Calu3 (cell line): ENCODE measurements at regions not wholly inside any gene's neighbourhood (a gene's known extent, or its start where the extent isn't known, plus 50 kb on each side); places are given as distances from the start of the nearest gene placed in this dataset.

Source experiments
- BruUV-seq: library from RNA; stranded (reverse); fragments of 400-500 nt; replicated peaks from 2 replicates; lab custom pipeline; 2021; lab: Mats Ljungman, UMichigan
- CTCF ChIA-PET: fragments of 300-600 bp; sonication (Branson Sonifier 250); formaldehyde crosslinking; loops from one replicate; lab custom pipeline; 2022; ENCODE audit warnings: antibody characterized with exemption; lab: Charles Lee
- DNase-seq: peaks from one replicate; pipeline ENCODE4 v3.0.0; 2022
- H3K27ac Mint-ChIP-seq: one replicate; pipeline ENCODE4 v1.8.0; 2022; ENCODE audit warnings: mixed read lengths; ENCODE audit not compliant: unreplicated experiment
- H3K27me3 Mint-ChIP-seq: one replicate; pipeline ENCODE4 v1.8.0; 2022; ENCODE audit warnings: mixed read lengths; ENCODE audit not compliant: unreplicated experiment
- H3K36me3 Mint-ChIP-seq: one replicate; pipeline ENCODE4 v1.8.0; 2022; ENCODE audit warnings: mild to moderate bottlenecking, moderate library complexity, mixed read lengths; ENCODE audit not compliant: insufficient read depth, unreplicated experiment
- H3K4me1 Mint-ChIP-seq: one replicate; pipeline ENCODE4 v1.8.0; 2022; ENCODE audit warnings: mild to moderate bottlenecking, low read depth, mixed read lengths; ENCODE audit not compliant: unreplicated experiment
- H3K4me3 Mint-ChIP-seq: one replicate; pipeline ENCODE4 v1.8.0; 2022; ENCODE audit warnings: mild to moderate bottlenecking, low read depth, moderate library complexity, mixed read lengths; ENCODE audit not compliant: unreplicated experiment
- H3K9me3 Mint-ChIP-seq: one replicate; pipeline ENCODE4 v1.8.0; 2022; ENCODE audit warnings: low read depth, mixed read lengths; ENCODE audit not compliant: unreplicated experiment
- intact Hi-C: fragments of 100-400 bp; cut with micrococcal nuclease; formaldehyde crosslinking; loops from one replicate; pipeline ENCODE4 v1.10.0; 2022; ENCODE audit not compliant: unreplicated experiment
- TF ChIP-seq, protein P1 (sequence below): fragments of 200-600 bp; IDR thresholded peaks from one replicate; pipeline ENCODE4 v1.8.0; 2022; ENCODE audit warnings: antibody characterized with exemption; ENCODE audit not compliant: unreplicated experiment

DNA sequence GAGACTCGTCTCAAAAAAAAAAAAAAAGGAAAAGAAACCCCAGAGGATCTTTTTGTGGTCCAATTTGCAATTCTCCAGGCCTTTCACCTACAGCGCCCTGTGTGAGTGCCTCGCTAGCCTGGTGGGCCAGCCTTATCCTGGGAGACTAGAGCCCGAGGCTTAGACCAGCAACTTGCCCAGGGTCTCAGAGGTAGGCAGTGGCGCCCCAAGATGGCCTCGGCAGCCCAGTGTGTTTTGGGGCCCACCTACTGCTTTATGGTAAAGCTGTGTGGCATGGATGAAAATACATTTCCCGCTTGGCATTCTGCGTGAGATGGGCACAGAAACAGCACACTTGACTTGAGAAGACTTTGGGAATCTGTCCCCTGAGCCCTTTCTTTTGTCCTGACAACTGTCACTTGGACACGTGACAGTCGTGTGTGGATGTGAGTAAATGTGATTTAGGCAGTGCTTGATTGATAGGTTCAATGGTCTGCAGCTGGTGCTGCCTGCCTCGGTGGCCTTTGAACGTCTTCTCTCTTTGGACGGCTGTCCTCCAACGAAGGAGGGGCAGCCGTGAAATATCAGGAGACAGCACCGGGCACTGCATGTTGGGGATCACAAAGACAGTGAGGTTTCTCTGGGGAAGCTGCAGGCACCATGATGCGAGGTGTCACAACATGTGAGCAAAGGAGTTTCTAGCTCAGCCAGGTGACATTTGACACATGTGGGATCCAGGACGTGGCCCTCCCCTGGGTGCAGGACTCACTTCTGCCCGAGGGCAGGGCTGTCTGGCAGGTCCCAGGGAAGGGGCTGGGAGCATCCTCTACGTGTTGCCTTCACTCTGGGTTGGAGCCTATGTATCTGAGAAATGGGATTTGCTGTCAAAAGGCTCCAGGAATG is 209.5 kb upstream of the TWIST2 start:
- Mint-ChIP-seq H3K27me3 (peaks cover 60% of the 10 kb centered on the region), H3K9me3 (no peaks in the 10 kb centered on the region), H3K27ac (no peak overlapping the region), H3K4me3 (no peak overlapping the region), H3K4me1 (peaks cover under 1% of the 10 kb centered on the region), H3K36me3 (no peaks in the 10 kb centered on the region)
- BruUV-seq: no TSS peak
- DNase-seq: no peak
- TF ChIP-seq, protein P1, sequence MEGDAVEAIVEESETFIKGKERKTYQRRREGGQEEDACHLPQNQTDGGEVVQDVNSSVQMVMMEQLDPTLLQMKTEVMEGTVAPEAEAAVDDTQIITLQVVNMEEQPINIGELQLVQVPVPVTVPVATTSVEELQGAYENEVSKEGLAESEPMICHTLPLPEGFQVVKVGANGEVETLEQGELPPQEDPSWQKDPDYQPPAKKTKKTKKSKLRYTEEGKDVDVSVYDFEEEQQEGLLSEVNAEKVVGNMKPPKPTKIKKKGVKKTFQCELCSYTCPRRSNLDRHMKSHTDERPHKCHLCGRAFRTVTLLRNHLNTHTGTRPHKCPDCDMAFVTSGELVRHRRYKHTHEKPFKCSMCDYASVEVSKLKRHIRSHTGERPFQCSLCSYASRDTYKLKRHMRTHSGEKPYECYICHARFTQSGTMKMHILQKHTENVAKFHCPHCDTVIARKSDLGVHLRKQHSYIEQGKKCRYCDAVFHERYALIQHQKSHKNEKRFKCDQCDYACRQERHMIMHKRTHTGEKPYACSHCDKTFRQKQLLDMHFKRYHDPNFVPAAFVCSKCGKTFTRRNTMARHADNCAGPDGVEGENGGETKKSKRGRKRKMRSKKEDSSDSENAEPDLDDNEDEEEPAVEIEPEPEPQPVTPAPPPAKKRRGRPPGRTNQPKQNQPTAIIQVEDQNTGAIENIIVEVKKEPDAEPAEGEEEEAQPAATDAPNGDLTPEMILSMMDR: no peak
- intact Hi-C loops: no loop called here
- CTCF ChIA-PET: interaction anchor here (0.7 kb wide), 1 partner anchor 580 kb away, joined by 4 read pairs; no protein-coding TSS in a partner anchor

DNA sequence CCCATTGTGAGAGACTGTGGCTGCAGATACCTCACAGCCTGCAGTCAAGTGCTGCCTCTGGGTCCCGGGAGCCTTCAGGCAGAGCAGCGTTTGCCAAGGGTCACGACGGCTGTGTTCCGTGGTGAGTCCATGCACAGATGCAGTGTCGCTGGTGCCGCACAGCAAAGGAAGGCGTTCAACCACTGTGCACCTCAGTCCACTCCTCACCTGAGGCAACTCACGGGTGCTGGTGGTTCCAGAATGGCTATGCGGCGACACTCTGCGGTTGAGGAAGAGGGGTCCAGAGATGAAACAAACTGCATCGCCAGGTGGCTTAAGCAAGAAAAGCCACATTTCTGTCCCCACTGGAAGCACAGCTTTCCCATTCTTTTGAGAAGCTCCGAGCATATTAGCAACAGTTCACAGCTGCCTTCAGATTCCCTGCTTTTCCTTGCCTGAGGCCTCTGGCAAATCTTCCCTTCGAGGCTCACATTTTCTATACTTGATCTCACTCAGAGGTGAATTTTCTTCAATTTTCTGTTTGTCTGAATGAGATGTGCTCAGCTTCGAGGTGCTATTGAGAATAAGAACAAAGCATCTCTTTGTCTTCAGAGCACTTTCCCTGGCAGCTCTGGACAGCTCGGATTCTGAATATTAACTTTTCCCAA is 208.8 kb upstream of the TWIST2 start:
- H3K36me3 Mint-ChIP-seq: no peaks in the 10 kb centered on the region
- CTCF ChIA-PET: interaction anchor here (0.5 kb wide), 1 partner anchor 1568 kb away, joined by 9 read pairs; no protein-coding TSS in a partner anchor
- peaks cover 53% of the 10 kb centered on the region for H3K27me3 Mint-ChIP-seq
- intact Hi-C loops: no loop called here
- TF ChIP-seq, protein P1: no peak
- BruUV-seq: no TSS peak
- no peak overlapping the region for H3K4me3 Mint-ChIP-seq
- no peak overlapping the region for H3K27ac Mint-ChIP-seq
- no peak for DNase-seq
- no peaks in the 10 kb centered on the region for H3K9me3 Mint-ChIP-seq
- H3K4me1 Mint-ChIP-seq: peaks cover 8% of the 10 kb centered on the region

DNA sequence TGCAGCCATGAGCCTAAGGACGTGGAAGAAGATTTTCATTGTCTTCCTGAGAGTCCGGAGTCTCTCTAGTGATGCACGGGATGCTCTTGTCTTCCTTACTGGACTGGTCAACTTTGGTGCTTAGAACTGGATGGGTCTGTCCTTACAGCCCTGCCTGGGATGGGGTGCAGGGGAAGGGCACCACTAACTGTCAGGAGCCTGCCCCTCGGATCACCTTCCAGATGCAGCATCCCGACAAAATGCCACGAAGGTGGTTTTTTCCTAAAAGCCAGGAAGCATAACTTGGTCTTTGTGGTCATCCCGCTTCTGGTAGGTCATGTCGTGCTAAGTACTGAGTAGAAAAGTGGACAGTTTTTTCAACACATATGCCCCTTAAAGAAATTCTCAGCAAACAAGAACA is 207.4 kb upstream of the TWIST2 start:
- H3K27me3 Mint-ChIP-seq: peaks cover 39% of the 10 kb centered on the region
- intact Hi-C loops: no loop called here
- TF ChIP-seq, protein P1: no peak
- DNase-seq: no peak
- no peaks in the 10 kb centered on the region for H3K9me3 Mint-ChIP-seq
- CTCF ChIA-PET: no interaction called here
- no peak overlapping the region for H3K27ac Mint-ChIP-seq
- no TSS peak for BruUV-seq
- H3K4me1 Mint-ChIP-seq: peaks cover 18% of the 10 kb centered on the region
- H3K4me3 Mint-ChIP-seq: no peak overlapping the region
- no peaks in the 10 kb centered on the region for H3K36me3 Mint-ChIP-seq

DNA sequence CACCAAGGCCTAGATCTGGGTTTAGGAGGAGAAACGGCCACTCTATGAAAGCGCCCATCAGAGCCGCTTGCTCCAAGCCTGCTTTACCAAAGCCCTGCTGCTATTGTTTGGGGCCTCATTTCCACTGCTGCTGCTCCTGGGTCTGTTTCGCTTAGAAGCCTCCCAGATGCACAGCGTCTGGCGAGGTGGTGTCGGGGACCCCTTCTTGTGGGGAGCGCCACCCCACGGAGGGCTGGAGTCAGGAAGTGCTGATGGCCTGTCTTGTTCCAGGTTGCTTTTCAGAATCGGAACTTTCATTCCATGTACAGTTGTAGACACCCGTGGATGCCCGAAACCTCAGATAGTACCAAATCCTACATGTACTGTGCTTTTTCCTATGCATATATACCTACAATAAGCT is 204.9 kb upstream of the TWIST2 start:
- no peak overlapping the region for H3K27ac Mint-ChIP-seq
- BruUV-seq: no TSS peak
- CTCF ChIA-PET: no interaction called here
- intact Hi-C loops: no loop called here
- H3K27me3 Mint-ChIP-seq: peaks cover 14% of the 10 kb centered on the region
- H3K9me3 Mint-ChIP-seq: no peaks in the 10 kb centered on the region
- TF ChIP-seq, protein P1: no peak
- DNase-seq: no peak
- peaks cover 18% of the 10 kb centered on the region for H3K4me1 Mint-ChIP-seq
- no peak overlapping the region for H3K4me3 Mint-ChIP-seq
- no peaks in the 10 kb centered on the region for H3K36me3 Mint-ChIP-seq
